TTC549 (cell line): ENCODE measurements at regions not wholly inside any gene's neighbourhood (a gene's known extent, or its start where the extent isn't known, plus 50 kb on each side); places are given as distances from the start of the nearest gene placed in this dataset.
"Not testable (repeated sequence)": the region's sequence is repeated elsewhere in the genome, so short reads cannot be mapped to it uniquely, and the experiment has no call there.

Experiments
- FAIRE-seq: peaks from 2 replicates; lab custom pipeline; 2012; peaks lifted over from hg19 to GRCh38; lab: Jason Lieb, UNC

DNA sequence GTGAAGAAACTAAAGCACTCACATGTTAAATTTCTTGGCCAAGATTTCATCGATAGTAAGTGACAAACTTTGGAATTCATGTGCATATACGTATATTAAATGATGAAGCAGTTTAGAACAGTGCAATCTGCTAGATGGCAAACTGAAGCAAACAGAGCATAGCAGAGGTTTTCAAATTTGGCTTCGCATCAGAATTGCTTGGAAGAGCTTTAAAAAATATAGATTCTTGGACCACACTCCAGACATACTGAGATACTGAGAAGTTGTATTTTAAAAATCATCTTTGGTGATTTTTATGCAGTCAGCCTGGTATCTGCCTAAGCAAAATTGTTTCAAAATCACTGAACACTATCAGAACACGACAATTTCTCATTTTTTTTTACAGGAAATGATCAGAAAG, 709.2 kb downstream of the PLA2G4A start:
- FAIRE-seq, result no peak

GRCh38 chr1:187549540-187549939, 720.8 kb downstream of the PLA2G4A start:
- FAIRE-seq, result no peak

GRCh38 chr1:187551061-187551460, 722.3 kb downstream of the PLA2G4A start:
- FAIRE-seq, result no peak

DNA sequence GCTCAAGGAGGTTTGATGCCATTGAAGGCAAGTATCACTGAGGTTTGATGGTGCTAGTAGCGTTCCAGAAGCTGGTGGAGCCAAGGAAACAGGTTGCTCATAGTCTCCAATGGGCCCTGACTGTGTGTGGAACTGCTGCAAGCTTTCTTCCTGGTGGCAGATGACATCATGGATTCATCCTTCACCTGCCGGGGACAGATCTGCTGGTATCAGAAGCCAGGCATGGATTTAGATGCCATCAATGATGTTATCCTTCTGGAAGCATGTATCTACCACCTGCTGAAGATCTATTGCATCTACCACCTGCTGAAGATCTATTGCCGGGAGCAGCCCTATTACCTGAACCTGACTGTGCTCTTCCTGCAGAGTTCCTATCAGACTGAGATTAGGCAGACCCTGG, 734.4 kb downstream of the PLA2G4A start:
- no peak for FAIRE-seq

DNA sequence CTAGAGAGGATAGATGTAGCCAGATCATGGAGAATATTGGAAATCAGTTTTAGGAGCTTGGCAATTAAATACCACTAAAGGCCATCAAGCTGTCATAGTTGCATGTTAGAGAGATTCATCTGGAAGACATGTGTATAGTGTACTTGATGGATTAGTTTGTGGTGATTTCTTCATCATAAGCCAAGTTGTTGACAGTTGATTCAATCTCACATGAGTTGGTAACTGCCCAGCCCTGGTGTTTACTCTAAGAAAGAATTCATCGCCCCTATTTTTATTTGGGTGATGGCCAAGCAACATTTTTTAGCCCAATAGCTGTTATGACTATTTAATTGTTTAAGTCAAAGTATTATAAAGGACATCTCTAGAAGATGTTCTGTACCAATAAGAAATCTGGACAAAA, 737.6 kb downstream of the PLA2G4A start:
- no peak for FAIRE-seq

DNA sequence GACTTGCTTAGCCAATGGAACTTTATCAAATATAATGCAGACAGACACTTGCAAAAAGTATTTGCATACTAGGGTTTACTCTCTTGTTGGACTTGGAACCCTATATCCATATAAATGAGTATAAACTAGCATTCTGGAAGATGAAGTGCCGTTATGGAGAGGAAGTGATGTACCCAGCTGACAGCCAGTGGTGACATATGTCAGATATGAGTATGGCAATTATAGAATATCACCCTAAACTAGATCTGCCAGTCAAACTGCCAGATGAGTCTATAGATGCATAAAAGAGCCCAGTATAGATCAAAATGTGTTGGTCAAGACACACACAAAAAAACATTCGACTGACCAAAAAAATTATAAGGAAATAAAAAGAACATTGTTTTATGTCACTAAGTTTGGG, 739.3 kb downstream of the PLA2G4A start:
- no peak for FAIRE-seq

- FAIRE-seq, result no peak
Measured at GRCh38 chr1:187570166-187570565, 741.4 kb downstream of the PLA2G4A start.

GRCh38 chr1:187577610-187578009, 748.9 kb downstream of the PLA2G4A start:
- no peak for FAIRE-seq

DNA sequence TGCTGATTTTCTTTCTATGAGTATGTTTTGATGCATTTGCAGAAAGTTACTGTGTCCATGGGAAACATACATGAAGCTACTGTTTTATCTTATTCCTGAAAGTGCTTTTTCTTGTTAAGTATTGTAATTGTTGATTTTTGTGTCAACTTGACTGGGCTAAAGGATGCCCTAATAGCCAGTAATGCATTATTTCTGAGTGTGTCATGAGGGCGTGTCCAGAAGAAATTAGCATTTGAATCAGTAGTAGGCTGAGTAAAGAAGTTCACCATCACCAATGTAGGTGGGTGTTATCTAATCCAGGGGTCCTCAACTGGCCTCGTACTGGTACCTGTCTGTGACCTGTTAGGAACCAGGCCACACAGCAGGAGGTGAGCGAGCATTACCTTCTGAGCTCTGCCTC, 760.2 kb downstream of the PLA2G4A start:
- no peak for FAIRE-seq

DNA sequence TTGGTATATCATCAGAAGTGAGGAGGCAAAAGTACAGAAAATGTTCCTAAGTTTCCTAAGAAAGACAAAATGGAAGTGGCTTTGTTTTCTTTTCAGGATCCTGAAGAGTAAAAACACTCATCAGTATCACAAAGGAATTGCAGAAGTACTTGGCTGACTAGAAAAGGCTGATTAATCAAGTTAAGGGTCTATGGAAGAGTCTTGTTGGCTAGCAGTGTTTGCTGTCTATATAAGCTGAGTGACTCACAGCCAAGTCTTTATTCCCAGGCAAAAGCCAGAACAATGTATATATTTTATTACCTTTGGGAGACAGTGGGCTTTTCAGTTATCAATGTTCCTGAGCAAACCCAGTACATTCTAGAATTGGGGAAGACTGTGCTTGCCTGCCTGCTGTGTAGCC, 777.0 kb downstream of the PLA2G4A start:
- no peak for FAIRE-seq

GRCh38 chr1:187615853-187616735, 787.3 kb downstream of the PLA2G4A start:
- FAIRE-seq, result not testable (repeated sequence)

DNA sequence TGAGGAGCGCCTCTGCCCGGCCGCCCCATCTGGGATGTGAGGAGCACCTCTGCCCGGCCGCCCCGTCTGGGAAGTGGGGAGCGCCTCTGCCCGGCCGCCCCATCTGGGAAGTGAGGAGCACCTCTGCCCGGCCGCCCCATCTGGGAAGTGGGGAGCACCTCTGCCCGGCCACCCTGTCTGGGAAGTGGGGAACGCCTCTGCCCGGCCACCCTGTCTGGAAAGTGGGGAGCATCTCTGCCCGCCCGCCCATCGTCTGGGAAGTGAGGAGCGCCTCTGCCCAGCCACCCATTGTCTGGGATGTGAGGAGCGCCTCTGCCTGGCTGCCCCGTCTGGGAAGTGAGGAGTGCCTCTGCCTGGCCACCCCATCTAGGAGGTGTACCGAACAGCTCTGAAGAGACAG, 788.1 kb downstream of the PLA2G4A start:
- FAIRE-seq, result not testable (repeated sequence)

- FAIRE-seq, result no peak
Measured at GRCh38 chr1:187617776-187618175, 789.0 kb downstream of the PLA2G4A start.

DNA sequence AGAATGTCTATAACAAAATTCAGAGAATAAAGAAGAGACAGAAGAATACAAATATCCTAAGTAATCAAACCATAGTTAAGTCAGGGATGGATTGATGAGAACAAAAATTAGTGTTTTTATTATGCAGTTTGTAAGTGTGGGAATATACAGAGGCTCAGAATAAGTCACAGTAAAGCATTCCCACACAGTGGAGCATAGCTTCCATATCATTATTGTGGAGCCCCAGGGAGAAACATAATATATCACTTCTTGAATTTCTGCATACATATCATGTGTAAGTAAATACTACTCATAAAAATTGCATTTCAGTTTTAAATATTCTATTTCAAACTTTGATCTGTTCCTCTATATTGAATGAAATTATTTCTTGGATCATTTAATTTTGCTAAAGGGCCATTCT, 790.4 kb downstream of the PLA2G4A start:
- peak; percentile 28 for FAIRE-seq

GRCh38 chr1:187621951-187622350, 793.2 kb downstream of the PLA2G4A start:
- FAIRE-seq, result no peak

DNA sequence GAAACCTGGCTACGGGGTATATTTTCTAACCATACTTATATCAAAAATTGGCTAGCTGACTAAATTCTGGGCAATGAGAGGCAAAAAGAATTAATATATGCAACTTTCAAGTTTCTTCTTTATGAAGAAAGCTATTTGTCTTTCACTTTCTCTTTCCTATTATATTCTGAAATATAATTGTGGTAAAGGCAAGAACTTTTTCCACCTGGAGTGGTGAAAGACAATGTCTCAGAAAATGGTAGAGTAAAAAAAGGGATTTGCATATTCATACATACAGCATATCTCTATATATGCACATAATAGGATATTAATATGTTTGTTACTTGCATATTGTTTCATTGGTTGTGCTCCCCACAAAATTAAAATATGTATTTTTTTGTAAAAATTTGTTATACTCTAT, 793.8 kb downstream of the PLA2G4A start:
- no peak for FAIRE-seq

- FAIRE-seq, result no peak
Measured at GRCh38 chr1:187624812-187625545, 796.2 kb downstream of the PLA2G4A start.

DNA sequence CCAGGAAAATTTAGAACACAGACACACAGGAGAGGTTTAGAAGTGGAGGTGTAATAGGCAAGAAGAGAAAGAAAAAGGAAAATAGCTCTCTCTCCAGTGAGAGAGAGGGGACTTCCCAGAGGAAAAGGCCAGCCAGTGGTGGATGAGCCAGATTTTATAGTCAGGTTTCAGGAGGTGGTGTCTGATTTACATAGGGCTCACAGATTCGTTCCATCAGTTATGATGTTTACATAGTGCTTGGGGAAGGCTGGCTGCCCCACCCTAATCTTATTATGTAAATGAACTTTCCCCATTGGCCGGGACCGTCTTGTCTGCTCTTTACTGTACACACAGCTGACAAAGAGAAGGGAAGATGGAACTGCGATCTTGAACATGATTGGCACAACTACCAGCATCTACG, 797.3 kb downstream of the PLA2G4A start:
- FAIRE-seq, result no peak

DNA sequence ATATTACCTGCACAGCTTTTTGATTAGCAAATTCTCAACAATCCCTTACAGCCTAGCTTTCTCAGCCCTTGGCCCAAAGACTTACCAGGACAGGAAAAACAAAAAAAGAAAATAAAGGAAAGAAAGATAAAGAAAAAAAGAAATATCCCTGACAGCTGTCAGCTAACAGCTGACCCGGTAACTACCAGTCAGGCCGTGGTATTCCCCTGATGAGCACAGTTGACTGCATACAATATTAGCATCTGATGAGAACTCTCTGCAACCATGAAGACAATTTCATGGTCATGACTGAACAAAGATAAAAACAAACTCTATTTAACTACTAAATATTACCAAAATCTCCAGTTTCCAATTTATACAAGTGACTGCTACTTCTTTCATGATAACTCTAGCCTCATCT, 798.8 kb downstream of the PLA2G4A start:
- FAIRE-seq, result no peak

GRCh38 chr1:187629075-187629474, 800.3 kb downstream of the PLA2G4A start:
- FAIRE-seq, result no peak

DNA sequence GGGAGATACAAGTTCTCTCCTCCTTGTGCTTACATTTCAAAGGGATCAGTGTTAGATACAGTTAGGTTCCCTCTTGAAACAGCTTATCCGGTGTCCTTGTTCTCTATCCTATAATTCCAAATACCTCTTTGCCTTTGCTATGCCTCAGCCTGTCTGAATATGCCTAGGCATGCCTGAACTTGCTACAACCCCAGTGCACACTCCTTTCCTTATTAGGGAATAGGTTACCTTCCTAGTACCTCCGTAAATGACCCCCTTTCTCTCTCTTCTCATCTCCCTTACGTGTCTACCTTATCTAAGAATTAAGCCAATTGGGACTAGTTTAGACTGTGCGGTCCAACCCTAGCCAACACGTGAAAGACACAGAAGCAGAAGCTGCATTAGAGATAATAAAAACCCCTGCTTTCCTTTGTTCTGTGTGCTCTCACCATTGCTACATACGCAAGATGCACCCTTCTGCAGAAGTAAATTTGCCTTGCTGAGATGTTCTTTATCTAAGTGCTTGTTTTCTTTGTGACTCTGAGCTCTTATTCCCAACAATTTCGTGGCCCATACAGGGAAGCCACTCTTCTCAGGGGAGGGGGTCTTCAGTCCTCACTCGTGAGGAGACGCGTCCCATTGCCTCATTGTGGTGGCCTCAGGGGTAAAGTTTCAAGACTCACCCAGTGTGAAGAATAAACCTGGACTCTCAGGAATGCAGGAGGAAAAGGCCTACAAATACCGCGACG, 802.1 kb downstream of the PLA2G4A start:
- FAIRE-seq, result no peak

GRCh38 chr1:187631381-187631675, 802.6 kb downstream of the PLA2G4A start:
- FAIRE-seq, result no peak

DNA sequence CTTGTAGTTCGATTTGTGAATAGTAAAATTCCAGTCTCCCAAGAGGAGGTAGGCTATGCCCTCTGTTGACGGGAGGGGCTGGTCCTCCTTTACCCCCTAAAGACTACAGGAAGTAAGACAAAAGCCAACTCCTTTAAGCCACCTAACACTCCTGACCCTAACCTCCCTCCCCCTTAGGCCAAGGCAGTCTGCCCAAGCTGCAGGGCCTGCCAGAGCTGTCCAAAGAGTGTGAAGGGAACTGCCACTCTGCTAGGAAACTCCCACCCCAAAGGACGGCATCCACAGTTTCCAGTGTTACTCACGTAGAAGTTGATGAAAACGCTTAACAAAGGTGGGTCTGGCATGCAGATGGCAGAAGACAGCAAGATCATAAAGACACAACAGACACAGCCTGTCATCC, 803.2 kb downstream of the PLA2G4A start:
- FAIRE-seq, result no peak
